ENCODE measurements at regions not wholly inside any gene's neighbourhood (a gene's known extent, or its start where the extent isn't known, plus 50 kb on each side); places are given as distances from the start of the nearest gene placed in this dataset.
A peak's percentile ranks its signal among the peaks of the same experiment; 100 is the strongest.

- no peak for DNase-seq (ENCODE audit: low read depth)
- no peak for TF ChIP-seq CTCF (IDR thresholded peaks at IDR 0.05; ENCODE audit: insufficient read depth, low read depth, low read length)
- H3K4me3 ChIP-seq (ENCODE audit: low read depth, low read length): no peak overlapping the region
Measured at GRCh38 chr4:189301692-189302091, 639.0 kb upstream of the FRG1 start.

- no peak for DNase-seq (ENCODE audit: low read depth)
- no peak overlapping the region for H3K4me3 ChIP-seq (ENCODE audit: low read depth, low read length)
- TF ChIP-seq CTCF (IDR thresholded peaks at IDR 0.05; ENCODE audit: insufficient read depth, low read depth, low read length): no peak
Measured at GRCh38 chr4:189302719-189303118, 638.0 kb upstream of the FRG1 start.

- no peak for TF ChIP-seq CTCF (IDR thresholded peaks at IDR 0.05; ENCODE audit: insufficient read depth, low read depth, low read length)
- peak; percentile 6 for DNase-seq (ENCODE audit: low read depth)
Measured at GRCh38 chr4:189304167-189304566, 636.5 kb upstream of the FRG1 start.

GRCh38 chr4:189304809-189305208 is 635.9 kb upstream of the FRG1 start:
- peak; percentile 71 for DNase-seq (ENCODE audit: low read depth)
- no peak overlapping the region for H3K4me3 ChIP-seq (ENCODE audit: low read depth, low read length)
- no peak for TF ChIP-seq CTCF (IDR thresholded peaks at IDR 0.05; ENCODE audit: insufficient read depth, low read depth, low read length)

More at GRCh38 chr4:189304167-189304566, 636.5 kb upstream of the FRG1 start:
- H3K4me3 ChIP-seq (ENCODE audit: low read depth, low read length): no peak overlapping the region

- TF ChIP-seq CTCF (IDR thresholded peaks at IDR 0.05; ENCODE audit: insufficient read depth, low read depth, low read length): no peak
- H3K4me3 ChIP-seq (ENCODE audit: low read depth, low read length): no peak overlapping the region
- DNase-seq (ENCODE audit: low read depth): no peak
Measured at GRCh38 chr4:189305500-189305899, 635.2 kb upstream of the FRG1 start.

- no peak for TF ChIP-seq CTCF (IDR thresholded peaks at IDR 0.05; ENCODE audit: insufficient read depth, low read depth, low read length)
- no peak overlapping the region for H3K4me3 ChIP-seq (ENCODE audit: low read depth, low read length)
- no peak for DNase-seq (ENCODE audit: low read depth)
Measured at GRCh38 chr4:189311251-189311650, 629.4 kb upstream of the FRG1 start.

GRCh38 chr4:189313064-189313463 is 627.6 kb upstream of the FRG1 start:
- DNase-seq (ENCODE audit: low read depth): no peak
- no peak overlapping the region for H3K4me3 ChIP-seq (ENCODE audit: low read depth, low read length)
- TF ChIP-seq CTCF (IDR thresholded peaks at IDR 0.05; ENCODE audit: insufficient read depth, low read depth, low read length): no peak
